K562 (cell line): ENCODE measurements at regions not wholly inside any gene's neighbourhood (a gene's known extent, or its start where the extent isn't known, plus 50 kb on each side); places are given as distances from the start of the nearest gene placed in this dataset.

Experiments used
- ATAC-seq: fragments of 200-7000 bp; cut with Tn5 transposase; 3 replicates; pipeline ENCODE4 v1.9.1; 2020; ENCODE audit warnings: moderate library complexity
- BruUV-seq: library from RNA; stranded (reverse); fragments of 400-500 nt; replicated peaks from 2 replicates; lab custom pipeline; 2021; lab: Mats Ljungman, UMichigan
- CTCF ChIA-PET: fragments of 300-600 bp; formaldehyde crosslinking; extraction: SDS; loops from one replicate; lab custom pipeline; 2021; ENCODE audit warnings: low intra/inter-chr PET ratio; lab: Yijun Ruan, JAX
- POLR2A ChIA-PET: fragments of 300-600, 350-650 bp; sonication (Branson Sonifier 250); formaldehyde crosslinking; extraction: SDS; loops from one replicate; lab custom pipeline; 2021; ENCODE audit warnings: antibody characterized with exemption, inconsistent platforms; lab: Yijun Ruan, JAX
- DNase-seq, 4 experiments: peaks; one replicate each; pipeline versions ENCODE4 v3.0.0 to v3.0.0-alpha.2; 2011 to 2018; ENCODE audit warnings: low spot score in 3 of 4, mixed read lengths in 3 of 4; ENCODE audit errors: extremely low read depth in 1 of 4
- FAIRE-seq: peaks from 2 replicates; lab custom pipeline; 2011; peaks lifted over from hg19 to GRCh38; lab: Jason Lieb, UNC
- H2AFZ ChIP-seq: 2 replicates; pipeline ENCODE4 v1.6.0; 2011; ENCODE audit warnings: low read depth, low read length, control low read depth, inconsistent platforms
- H3K27ac ChIP-seq: fragments of 200-600 bp; 3 replicates; pipeline ENCODE4 v1.8.0; 2011; ENCODE audit warnings: low read depth, mild to moderate bottlenecking, control low read depth, inconsistent platforms, low read length, moderate library complexity, mixed read lengths; ENCODE audit errors: extremely low read depth
- H3K27me3 ChIP-seq, 2 experiments: fragments of 300-600 bp in 1 of 2; 2 replicates in 1 of 2; 3 replicates in 1 of 2; pipeline versions ENCODE4 v1.6.0 to v1.8.0; 2011; ENCODE audit warnings: inconsistent platforms in 2 of 2, low read length in 2 of 2, mild to moderate bottlenecking in 1 of 2, mixed read lengths in 1 of 2, moderate library complexity in 1 of 2; ENCODE audit not compliant: control insufficient read depth in 2 of 2, insufficient read depth in 2 of 2
- H3K36me3 ChIP-seq: fragments of 300-600 bp; 3 replicates; pipeline ENCODE4 v1.8.0; 2011; ENCODE audit warnings: mild to moderate bottlenecking, low read length, inconsistent platforms; ENCODE audit not compliant: control insufficient read depth, insufficient read depth
- H3K4me1 ChIP-seq, 2 experiments: fragments of 200-600 bp in 1 of 2; replicated peaks in 1 of 2; 2 replicates in 1 of 2; 3 replicates in 1 of 2; pipeline versions ENCODE4 v1.5.1 to v1.8.0; 2011; ENCODE audit warnings: inconsistent platforms in 2 of 2, low read length in 2 of 2, mild to moderate bottlenecking in 1 of 2, mixed read lengths in 1 of 2, moderate library complexity in 1 of 2; ENCODE audit not compliant: control insufficient read depth in 2 of 2, insufficient read depth in 2 of 2
- H3K4me2 ChIP-seq: 2 replicates; pipeline ENCODE4 v1.6.1; 2011; ENCODE audit warnings: low read length, control low read depth, inconsistent platforms, mixed read lengths; ENCODE audit not compliant: insufficient read depth
- H3K4me3 ChIP-seq: fragments of 200-600 bp; sonication (generic), shearing (Covaris generic); 2 replicates; pipeline ENCODE4 v1.5.1; 2016; ENCODE audit warnings: control low read depth, inconsistent platforms
- H3K79me2 ChIP-seq: fragments of 200-600 bp; 3 replicates; pipeline ENCODE4 v1.8.0; 2011; ENCODE audit warnings: low read length, inconsistent platforms; ENCODE audit not compliant: control insufficient read depth, insufficient read depth
- H3K9ac ChIP-seq, 2 experiments: 2 replicates each; pipeline versions ENCODE4 v1.6.0 to v1.6.1; 2011; ENCODE audit warnings: low read depth in 2 of 2, low read length in 2 of 2, control low read depth in 1 of 2, inconsistent platforms in 1 of 2, mild to moderate bottlenecking in 1 of 2, mixed read lengths in 1 of 2; ENCODE audit not compliant: insufficient read depth in 1 of 2
- H3K9me1 ChIP-seq: one replicate; pipeline ENCODE4 v1.6.0; 2011; ENCODE audit warnings: inconsistent platforms, mild to moderate bottlenecking, low read length, moderate library complexity; ENCODE audit not compliant: control insufficient read depth, insufficient read depth
- H3K9me3 ChIP-seq: replicated peaks from 2 replicates; pipeline ENCODE4 v1.5.1; 2011; ENCODE audit warnings: low read depth, low read length, inconsistent platforms; ENCODE audit not compliant: control insufficient read depth, insufficient read depth
- H4K20me1 ChIP-seq: replicated peaks from 2 replicates; pipeline ENCODE4 v1.6.1; 2011; ENCODE audit warnings: low read length, inconsistent platforms, mixed read lengths; ENCODE audit not compliant: control insufficient read depth, insufficient read depth
- CEBPG ChIP-seq, 3 experiments: fragments of 200-800 bp in 1 of 3; sonication (Bioruptor generic) in 1 of 3; sonication (generic) in 1 of 3; formaldehyde crosslinking in 1 of 3; IDR thresholded peaks in 2 of 3; conservative IDR thresholded peaks in 1 of 3; 2 replicates each; pipeline versions ENCODE4 v1.6.1 to v1.8.0; 2016 to 2022; ENCODE audit warnings: missing compliant biosample characterization in 2 of 3, missing genetic modification characterization in 2 of 3, mild to moderate bottlenecking in 1 of 3, missing genetic modification reagents in 1 of 3
- CHD4 ChIP-seq: fragments of 200-600 bp; sonication (generic); IDR thresholded peaks from 3 replicates; pipeline ENCODE4 v1.6.1; 2012; ENCODE audit warnings: low read depth, mild to moderate bottlenecking, mixed read lengths, low read length, inconsistent platforms; ENCODE audit not compliant: insufficient read depth, insufficient replicate concordance, poor library complexity, severe bottlenecking
- ETS2 ChIP-seq: IDR thresholded peaks from 2 replicates; pipeline ENCODE4 v1.6.1; 2016; ENCODE audit warnings: borderline replicate concordance, missing genetic modification characterization, mild to moderate bottlenecking, moderate library complexity, missing compliant biosample characterization; ENCODE audit not compliant: poor library complexity, severe bottlenecking
- FOS ChIP-seq: IDR thresholded peaks from 3 replicates; pipeline ENCODE4 v1.6.1; 2011; ENCODE audit not compliant: insufficient read length; ENCODE audit errors: extremely low read depth
- FOXJ3 ChIP-seq: sonication (generic); formaldehyde crosslinking; IDR thresholded peaks from 2 replicates; pipeline ENCODE4 v1.4.0; 2020; ENCODE audit warnings: mild to moderate bottlenecking, missing genetic modification reagents
- MEIS2 ChIP-seq: fragments of 450-650 bp; IDR thresholded peaks from 2 replicates; pipeline ENCODE4 v1.6.1; 2014; ENCODE audit warnings: mild to moderate bottlenecking; ENCODE audit not compliant: partially characterized antibody
- PCBP1 ChIP-seq: fragments of 200-400 bp; formaldehyde crosslinking; IDR thresholded peaks from 2 replicates; pipeline ENCODE4 v1.6.1; 2018; ENCODE audit warnings: mild to moderate bottlenecking, low read depth, low read length; ENCODE audit not compliant: poor library complexity, severe bottlenecking
- SMARCB1 ChIP-seq: IDR thresholded peaks from 2 replicates; pipeline ENCODE4 v1.6.1; 2011; ENCODE audit warnings: improper control_type of control experiment, low read depth; ENCODE audit not compliant: insufficient read length
- ZC3H11A ChIP-seq: IDR thresholded peaks from 2 replicates; pipeline ENCODE4 v1.6.1; 2012; ENCODE audit warnings: low read depth, low read length, improper control_type of control experiment
- ZKSCAN1 ChIP-seq: fragments of 150-350 bp; IDR thresholded peaks from 2 replicates; pipeline ENCODE4 v1.6.1; 2016; ENCODE audit warnings: low read depth, low read length
- ZNF143 ChIP-seq: sonication (generic); formaldehyde crosslinking; IDR thresholded peaks from 2 replicates; pipeline ENCODE4 v1.9.0; 2022; ENCODE audit warnings: mild to moderate bottlenecking, missing genetic modification reagents
- WGBS: fragments of 100-300 bp; shearing (Covaris generic); methylation state at CpG from one replicate; pipeline ENCODE4 v1.1.6; 2016; ENCODE audit warnings: low coverage, mixed read lengths; ENCODE audit not compliant: insufficient coverage; ENCODE audit errors: missing lambda C conversion rate; 5-methylcytosine and 5-hydroxymethylcytosine counted together
- in situ Hi-C: fragments of 300-500 bp; cut with MboI; formaldehyde crosslinking; loops from 4 replicates; pipeline ENCODE4 v1.15.0; 2018; ENCODE audit warnings: inconsistent platforms, mixed read lengths
- intact Hi-C: fragments of 100-400 bp; cut with micrococcal nuclease; formaldehyde crosslinking; loops from 2 replicates; pipeline ENCODE4 v1.14.2; 2022
- TF ChIP-seq, protein P1 (sequence below): fragments of 200-800 bp; sonication (Bioruptor generic); IDR thresholded peaks from 2 replicates; pipeline ENCODE4 v1.6.1; 2016; ENCODE audit warnings: missing genetic modification characterization, missing compliant biosample characterization

DNA sequence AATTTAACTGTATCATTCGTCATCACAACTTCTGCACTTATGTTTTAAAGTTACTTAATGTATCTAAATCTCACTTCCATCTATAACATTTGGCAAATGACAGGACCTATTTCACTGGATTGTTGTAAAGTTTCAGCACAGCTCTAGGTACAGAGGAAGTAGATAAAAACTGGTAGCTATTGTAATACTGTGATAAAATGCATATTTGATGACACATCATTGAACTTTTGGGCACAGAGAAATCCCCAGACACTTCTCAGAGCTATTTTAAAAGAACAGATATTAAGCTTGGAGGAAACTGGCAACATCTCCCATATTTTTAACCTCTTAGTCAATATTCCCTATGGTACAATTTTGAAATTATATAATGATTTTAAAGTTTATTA lies 138.7 kb downstream of the RFPL4B start:
- FAIRE-seq: no peak
- Histone ChIP-seq H2AFZ (no peak overlapping the region), H3K9me3 (no peaks in the 10 kb centered on the region), H3K9me1 (no peaks in the 10 kb centered on the region), H3K4me1 (no peaks in the 10 kb centered on the region; a peak in 1 of 5 replicates), H3K4me2 (no peak overlapping the region), H3K79me2 (no peaks in the 10 kb centered on the region), H3K36me3 (no peaks in the 10 kb centered on the region), H3K27me3 (no peaks in the 10 kb centered on the region), H3K4me3 (no peak overlapping the region), H3K27ac (no peak overlapping the region), H3K9ac (no peak overlapping the region), H4K20me1 (no peaks in the 10 kb centered on the region)
- in situ Hi-C loops: no loop called here
- POLR2A ChIA-PET: no interaction called here
- 8% methylated on average over 1 of the region's 1 CpG for WGBS
- intact Hi-C loops: no loop called here
- BruUV-seq: no TSS peak
- no peak for ATAC-seq
- no peak for DNase-seq
- no peak for TF ChIP-seq ZKSCAN1
- TF ChIP-seq ZC3H11A: no peak
- no peak for TF ChIP-seq MEIS2
- TF ChIP-seq CHD4: no peak
- no peak for TF ChIP-seq ETS2
- CTCF ChIA-PET: no interaction called here

DNA sequence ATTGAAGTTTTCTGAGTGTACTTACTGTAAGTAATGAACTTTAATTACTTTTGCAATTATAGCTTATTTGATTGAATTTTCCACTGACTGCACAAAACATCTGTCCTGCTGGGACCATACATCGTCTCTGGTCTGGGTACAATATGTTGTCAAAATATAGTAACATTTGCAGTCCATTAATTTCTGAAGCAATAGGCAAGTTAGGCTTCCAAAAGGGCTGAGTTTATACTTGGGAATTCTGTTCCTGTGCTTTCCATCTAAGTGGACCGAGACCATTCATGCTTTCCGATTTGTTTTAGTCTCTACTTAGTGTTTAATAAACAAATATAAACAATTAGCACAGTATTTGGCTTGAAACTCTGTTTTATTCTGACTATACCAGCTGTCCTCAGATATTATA lies 139.3 kb downstream of the RFPL4B start:
- no peak overlapping the region for H3K9ac ChIP-seq
- no peaks in the 10 kb centered on the region for H3K36me3 ChIP-seq
- no peak overlapping the region for H3K4me3 ChIP-seq
- ATAC-seq: no peak
- no peaks in the 10 kb centered on the region for H3K79me2 ChIP-seq
- CTCF ChIA-PET: no interaction called here
- no TSS peak for BruUV-seq
- intact Hi-C loops: no loop called here
- no peak overlapping the region for H3K27ac ChIP-seq
- no peak for DNase-seq
- 0% methylated on average over 3 of the region's 3 CpGs for WGBS
- no peaks in the 10 kb centered on the region for H3K27me3 ChIP-seq
- in situ Hi-C loops: no loop called here
- no peak overlapping the region for H3K4me2 ChIP-seq
- no peaks in the 10 kb centered on the region for H3K9me1 ChIP-seq
- H2AFZ ChIP-seq: no peak overlapping the region
- POLR2A ChIA-PET: no interaction called here
- no peak for FAIRE-seq
- no peaks in the 10 kb centered on the region for H3K9me3 ChIP-seq
- no peaks in the 10 kb centered on the region for H4K20me1 ChIP-seq
- no peaks in the 10 kb centered on the region; a peak in 1 of 5 replicates for H3K4me1 ChIP-seq
- no peak for TF ChIP-seq CEBPG (CRISPR knock-in tag; IDR thresholded peaks at IDR 0.05)
- TF ChIP-seq CEBPG (tag; conservative IDR thresholded peaks at IDR 0.05 in 1 of 2, IDR thresholded peaks at IDR 0.05 in 1 of 2): no peak
- no peak for TF ChIP-seq ZNF143 (CRISPR knock-in tag)
- TF ChIP-seq SMARCB1: no peak
- no peak for TF ChIP-seq PCBP1
- no peak for TF ChIP-seq FOS
- TF ChIP-seq, protein P1, sequence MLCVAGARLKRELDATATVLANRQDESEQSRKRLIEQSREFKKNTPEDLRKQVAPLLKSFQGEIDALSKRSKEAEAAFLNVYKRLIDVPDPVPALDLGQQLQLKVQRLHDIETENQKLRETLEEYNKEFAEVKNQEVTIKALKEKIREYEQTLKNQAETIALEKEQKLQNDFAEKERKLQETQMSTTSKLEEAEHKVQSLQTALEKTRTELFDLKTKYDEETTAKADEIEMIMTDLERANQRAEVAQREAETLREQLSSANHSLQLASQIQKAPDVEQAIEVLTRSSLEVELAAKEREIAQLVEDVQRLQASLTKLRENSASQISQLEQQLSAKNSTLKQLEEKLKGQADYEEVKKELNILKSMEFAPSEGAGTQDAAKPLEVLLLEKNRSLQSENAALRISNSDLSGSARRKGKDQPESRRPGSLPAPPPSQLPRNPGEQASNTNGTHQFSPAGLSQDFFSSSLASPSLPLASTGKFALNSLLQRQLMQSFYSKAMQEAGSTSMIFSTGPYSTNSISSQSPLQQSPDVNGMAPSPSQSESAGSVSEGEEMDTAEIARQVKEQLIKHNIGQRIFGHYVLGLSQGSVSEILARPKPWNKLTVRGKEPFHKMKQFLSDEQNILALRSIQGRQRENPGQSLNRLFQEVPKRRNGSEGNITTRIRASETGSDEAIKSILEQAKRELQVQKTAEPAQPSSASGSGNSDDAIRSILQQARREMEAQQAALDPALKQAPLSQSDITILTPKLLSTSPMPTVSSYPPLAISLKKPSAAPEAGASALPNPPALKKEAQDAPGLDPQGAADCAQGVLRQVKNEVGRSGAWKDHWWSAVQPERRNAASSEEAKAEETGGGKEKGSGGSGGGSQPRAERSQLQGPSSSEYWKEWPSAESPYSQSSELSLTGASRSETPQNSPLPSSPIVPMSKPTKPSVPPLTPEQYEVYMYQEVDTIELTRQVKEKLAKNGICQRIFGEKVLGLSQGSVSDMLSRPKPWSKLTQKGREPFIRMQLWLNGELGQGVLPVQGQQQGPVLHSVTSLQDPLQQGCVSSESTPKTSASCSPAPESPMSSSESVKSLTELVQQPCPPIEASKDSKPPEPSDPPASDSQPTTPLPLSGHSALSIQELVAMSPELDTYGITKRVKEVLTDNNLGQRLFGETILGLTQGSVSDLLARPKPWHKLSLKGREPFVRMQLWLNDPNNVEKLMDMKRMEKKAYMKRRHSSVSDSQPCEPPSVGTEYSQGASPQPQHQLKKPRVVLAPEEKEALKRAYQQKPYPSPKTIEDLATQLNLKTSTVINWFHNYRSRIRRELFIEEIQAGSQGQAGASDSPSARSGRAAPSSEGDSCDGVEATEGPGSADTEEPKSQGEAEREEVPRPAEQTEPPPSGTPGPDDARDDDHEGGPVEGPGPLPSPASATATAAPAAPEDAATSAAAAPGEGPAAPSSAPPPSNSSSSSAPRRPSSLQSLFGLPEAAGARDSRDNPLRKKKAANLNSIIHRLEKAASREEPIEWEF (CRISPR knock-in tag): no peak
- no peak for TF ChIP-seq FOXJ3 (CRISPR knock-in tag)
